GM23338 (cell line): ENCODE measurements at regions not wholly inside any gene's neighbourhood (a gene's known extent, or its start where the extent isn't known, plus 50 kb on each side); places are given as distances from the start of the nearest gene placed in this dataset.

ENCODE experiments used
- CREB1 ChIP-seq: fragments of 250-450 bp; sonication (Bioruptor Pico); IDR thresholded peaks from 2 replicates; pipeline ENCODE4 v1.5.0; 2020; ENCODE audit warnings: low read depth, mild to moderate bottlenecking, moderate library complexity
- CTCF ChIP-seq, 2 experiments: fragments of 200-600 bp in 1 of 2; sonication (generic) in 1 of 2; conservative IDR thresholded peaks; 2 replicates each; pipeline versions ENCODE4 v1.5.1 to v1.6.1; 2016 to 2017; ENCODE audit warnings: antibody characterized with exemption in 2 of 2, low read depth in 2 of 2, mild to moderate bottlenecking in 2 of 2, moderate library complexity in 1 of 2
- ETS1 ChIP-seq: IDR thresholded peaks from 2 replicates; pipeline ENCODE4 v1.6.1; 2016; ENCODE audit warnings: antibody characterized with exemption
- EZH2 ChIP-seq: fragments of 200-600 bp; sonication (generic); IDR thresholded peaks from one replicate; pipeline ENCODE4 v1.8.0; 2017; ENCODE audit warnings: antibody characterized with exemption, mild to moderate bottlenecking, low read depth; ENCODE audit not compliant: unreplicated experiment
- EZH2phosphoT487 ChIP-seq: fragments of 200-600 bp; sonication (generic); IDR thresholded peaks from one replicate; pipeline ENCODE4 v1.8.1; 2018; ENCODE audit warnings: antibody characterized with exemption; ENCODE audit not compliant: unreplicated experiment
- JUNB ChIP-seq: IDR thresholded peaks from one replicate; pipeline ENCODE4 v1.6.1; 2016; ENCODE audit warnings: antibody characterized with exemption; ENCODE audit not compliant: unreplicated experiment
- NANOG ChIP-seq: IDR thresholded peaks from 2 replicates; pipeline ENCODE4 v1.6.1; 2016; ENCODE audit warnings: antibody characterized with exemption, borderline replicate concordance
- POLR2AphosphoS5 ChIP-seq: IDR thresholded peaks from 2 replicates; pipeline ENCODE4 v1.6.1; 2016; ENCODE audit warnings: antibody characterized with exemption, low read depth
- REST ChIP-seq: IDR thresholded peaks from one replicate; pipeline ENCODE4 v1.6.1; 2018; ENCODE audit warnings: antibody characterized with exemption; ENCODE audit not compliant: unreplicated experiment
- ZNF114 ChIP-seq: fragments of 250-450 bp; sonication (Bioruptor Pico); IDR thresholded peaks from 2 replicates; pipeline ENCODE4 v1.5.0; 2020; ENCODE audit warnings: mild to moderate bottlenecking, moderate library complexity
- ZNF331 ChIP-seq: fragments of 250-450 bp; sonication (Bioruptor Pico); IDR thresholded peaks from 2 replicates; pipeline ENCODE4 v1.5.0; 2020; ENCODE audit warnings: low read depth, mild to moderate bottlenecking, moderate library complexity
- ZNF462 ChIP-seq: fragments of 250-450 bp; sonication (Bioruptor Pico); IDR thresholded peaks from 2 replicates; pipeline ENCODE4 v1.5.0; 2020; ENCODE audit warnings: mild to moderate bottlenecking, moderate library complexity

GRCh38 chr6:81856872-81857271, 104.4 kb upstream of the TENT5A start:
- TF ChIP-seq CTCF (conservative IDR thresholded peaks at IDR 0.05; ENCODE audit: low read depth in 2 of 2) (no peak), EZH2 (no peak), ZNF331 (CRISPR knock-in tag) (no peak), POLR2AphosphoS5 (no peak), NANOG (no peak), REST (no peak), JUNB (no peak), EZH2phosphoT487 (no peak), ZNF462 (CRISPR knock-in tag) (no peak), ETS1 (no peak), CREB1 (CRISPR knock-in tag) (no peak), ZNF114 (no peak)
